Lower leg skin (tissue), 3 donors: ENCODE measurements at regions not wholly inside any gene's neighbourhood (a gene's known extent, or its start where the extent isn't known, plus 50 kb on each side); places are given as distances from the start of the nearest gene placed in this dataset.

ENCODE experiments used
- CTCF ChIP-seq, 3 donors: fragments of 450-650 bp; IDR thresholded peaks; one replicate each; pipeline ENCODE4 v1.5.1; 2016; ENCODE audit warnings: antibody characterized with exemption in 3 of 3, mild to moderate bottlenecking in 3 of 3, moderate library complexity in 2 of 3
- POLR2A ChIP-seq, 2 donors: fragments of 450-650 bp; IDR thresholded peaks; one replicate each; pipeline ENCODE4 v1.6.1; 2016 to 2017; ENCODE audit warnings: antibody characterized with exemption in 2 of 2, mild to moderate bottlenecking in 1 of 2, moderate library complexity in 1 of 2

DNA sequence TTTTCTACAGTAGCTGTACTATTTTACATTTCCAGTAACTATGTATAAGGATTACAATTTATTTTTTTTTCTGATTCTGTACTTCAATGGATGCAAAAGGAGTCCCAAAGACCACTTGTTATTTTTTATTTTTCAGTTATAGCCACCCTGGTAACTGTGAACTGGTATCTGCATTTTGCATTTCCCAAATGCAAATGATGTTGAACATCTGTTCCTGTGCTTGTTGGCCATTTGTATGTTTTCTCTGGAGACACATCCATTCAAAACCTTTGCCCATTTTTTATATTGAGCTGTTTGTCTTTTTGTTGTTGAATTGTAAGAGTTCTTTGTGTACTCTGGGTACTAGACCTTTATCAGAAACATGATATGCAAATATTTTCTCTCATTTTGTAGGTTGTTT is 485.6 kb downstream of the LRIG3 start:
- no peak for TF ChIP-seq CTCF (IDR thresholded peaks at IDR 0.05)
- TF ChIP-seq POLR2A (IDR thresholded peaks at IDR 0.05): no peak
